OCI-LY1 (cell line): ENCODE measurements at regions not wholly inside any gene's neighbourhood (a gene's known extent, or its start where the extent isn't known, plus 50 kb on each side); places are given as distances from the start of the nearest gene placed in this dataset.

Experiments
- H2AFZ ChIP-seq: fragments of 200-600 bp; sonication (generic), shearing (Covaris generic); 2 replicates; pipeline ENCODE4 v1.6.0; 2014; ENCODE audit warnings: antibody characterized with exemption, mild to moderate bottlenecking, low read length
- H3F3A ChIP-seq: fragments of 200-600 bp; sonication (generic), shearing (Covaris generic); 2 replicates; pipeline ENCODE4 v1.6.0; 2014; ENCODE audit warnings: mild to moderate bottlenecking, antibody characterized with exemption, low read length, moderate library complexity; ENCODE audit not compliant: insufficient read depth
- H3K27ac ChIP-seq: fragments of 200-600 bp; sonication (generic); 2 replicates; pipeline ENCODE4 v1.5.1; 2014; ENCODE audit warnings: low read length, mixed run types, mild to moderate bottlenecking, low read depth; ENCODE audit not compliant: poor library complexity, severe bottlenecking
- H3K27me3 ChIP-seq: fragments of 200-600 bp; sonication (generic); 2 replicates; pipeline ENCODE4 v1.6.0; 2014; ENCODE audit warnings: antibody characterized with exemption, mild to moderate bottlenecking, low read length, moderate library complexity; ENCODE audit not compliant: insufficient read depth
- H3K36me3 ChIP-seq: fragments of 200-600 bp; sonication (generic); 2 replicates; pipeline ENCODE4 v1.6.1; 2014; ENCODE audit warnings: mild to moderate bottlenecking, antibody characterized with exemption, low read length, moderate library complexity, mixed read lengths; ENCODE audit not compliant: insufficient read depth
- H3K4me1 ChIP-seq: fragments of 200-600 bp; sonication (generic); 2 replicates; pipeline ENCODE4 v1.5.1; 2014; ENCODE audit warnings: mild to moderate bottlenecking, low read length, moderate library complexity; ENCODE audit not compliant: insufficient read depth, severe bottlenecking
- H3K4me2 ChIP-seq: fragments of 200-600 bp; sonication (generic), shearing (Covaris generic); 2 replicates; pipeline ENCODE4 v1.6.1; 2014; ENCODE audit warnings: low read length
- H3K4me3 ChIP-seq: fragments of 200-600 bp; sonication (generic); 2 replicates; pipeline ENCODE4 v1.5.1; 2014; ENCODE audit warnings: low read length, low read depth, mild to moderate bottlenecking, mixed read lengths; ENCODE audit not compliant: poor library complexity, severe bottlenecking
- H3K79me2 ChIP-seq: fragments of 200-600 bp; shearing (Covaris generic); 2 replicates; pipeline ENCODE4 v1.6.1; 2016; ENCODE audit warnings: mixed run types, low read length, mixed read lengths; ENCODE audit not compliant: insufficient read depth
- H3K9ac ChIP-seq: fragments of 200-600 bp; sonication (generic), shearing (Covaris generic); 2 replicates; pipeline ENCODE4 v1.6.1; 2014; ENCODE audit warnings: mild to moderate bottlenecking, low read length, mixed read lengths
- H3K9me2 ChIP-seq: fragments of 200-600 bp; sonication (generic), shearing (Covaris generic); 2 replicates; pipeline ENCODE4 v1.6.1; 2014; ENCODE audit warnings: low read depth, mild to moderate bottlenecking, low read length, mixed read lengths
- H3K9me3 ChIP-seq: fragments of 200-600 bp; shearing (Covaris generic); 2 replicates; pipeline ENCODE4 v1.6.1; 2014; ENCODE audit warnings: low read length, mixed read lengths
- H4K20me1 ChIP-seq: fragments of 200-600 bp; sonication (generic), shearing (Covaris generic); 2 replicates; pipeline ENCODE4 v1.6.0; 2016; ENCODE audit warnings: mild to moderate bottlenecking, low read length; ENCODE audit not compliant: insufficient read depth
- CTCF ChIP-seq: fragments of 200-600 bp; sonication (generic), shearing (Covaris generic); IDR thresholded peaks from 2 replicates; pipeline ENCODE4 v1.5.1; 2017; ENCODE audit warnings: mild to moderate bottlenecking, antibody characterized with exemption, low read length, moderate library complexity, mixed read lengths
- EZH2 ChIP-seq: fragments of 200-600 bp; sonication (generic), shearing (Covaris generic); IDR thresholded peaks from 2 replicates; pipeline ENCODE4 v1.8.0; 2017; ENCODE audit warnings: borderline replicate concordance, mixed run types, mild to moderate bottlenecking, antibody characterized with exemption, low read length, moderate library complexity, mixed read lengths

- Histone ChIP-seq H3K4me3 (no peak overlapping the region), H3K36me3 (no peaks in the 10 kb centered on the region), H3K4me2 (no peak overlapping the region), H4K20me1 (no peaks in the 10 kb centered on the region), H3K27me3 (no peaks in the 10 kb centered on the region), H3K9me3 (no peaks in the 10 kb centered on the region), H3K9me2 (no peaks in the 10 kb centered on the region), H3K9ac (no peak overlapping the region), H3K4me1 (no peaks in the 10 kb centered on the region), H2AFZ (no peak overlapping the region), H3F3A (no peaks in the 10 kb centered on the region), H3K27ac (no peak overlapping the region), H3K79me2 (no peaks in the 10 kb centered on the region)
- no peak for TF ChIP-seq EZH2
- TF ChIP-seq CTCF: no peak
Observed at GRCh38 chr4:107391009-107391629, 328.9 kb downstream of the PAPSS1 start.

- TF ChIP-seq EZH2: no peak
- TF ChIP-seq CTCF: no peak
- Histone ChIP-seq H3K4me2 (no peak overlapping the region), H3K4me1 (no peaks in the 10 kb centered on the region), H3K27me3 (no peaks in the 10 kb centered on the region), H3K9ac (no peak overlapping the region), H4K20me1 (no peaks in the 10 kb centered on the region), H3K27ac (no peak overlapping the region), H3K4me3 (no peak overlapping the region), H3K79me2 (no peaks in the 10 kb centered on the region), H3K9me2 (no peaks in the 10 kb centered on the region), H2AFZ (no peak overlapping the region), H3F3A (no peaks in the 10 kb centered on the region), H3K9me3 (no peaks in the 10 kb centered on the region), H3K36me3 (no peaks in the 10 kb centered on the region)
Observed at GRCh38 chr4:107389965-107390364, 330.1 kb downstream of the PAPSS1 start.

- Histone ChIP-seq H3K9me3 (no peaks in the 10 kb centered on the region), H4K20me1 (no peaks in the 10 kb centered on the region), H3K4me1 (no peaks in the 10 kb centered on the region), H3F3A (no peaks in the 10 kb centered on the region), H3K36me3 (no peaks in the 10 kb centered on the region), H3K9me2 (no peaks in the 10 kb centered on the region), H3K27ac (no peak overlapping the region), H3K79me2 (no peaks in the 10 kb centered on the region), H3K9ac (no peak overlapping the region), H3K4me3 (no peak overlapping the region), H3K27me3 (no peaks in the 10 kb centered on the region), H3K4me2 (no peak overlapping the region), H2AFZ (no peak overlapping the region)
- TF ChIP-seq EZH2 (no peak), CTCF (no peak)
Observed at GRCh38 chr4:107388736-107389274, 331.2 kb downstream of the PAPSS1 start.
